HEK293T (cell line): ENCODE measurements at regions not wholly inside any gene's neighbourhood (a gene's known extent, or its start where the extent isn't known, plus 50 kb on each side); places are given as distances from the start of the nearest gene placed in this dataset.
A peak's percentile ranks its signal among the peaks of the same experiment; 100 is the strongest.

Experiments
- CTCF ChIA-PET: fragments of 350-600 bp; formaldehyde crosslinking; extraction: SDS; loops from one replicate; lab custom pipeline; 2021; ENCODE audit warnings: antibody characterized with exemption, inconsistent platforms; lab: Yijun Ruan, JAX
- POLR2A ChIA-PET: fragments of 350-600 bp; formaldehyde crosslinking; extraction: SDS; loops from one replicate; lab custom pipeline; 2020; ENCODE audit warnings: antibody characterized with exemption, inconsistent platforms; lab: Yijun Ruan, JAX
- DNase-seq: peaks from one replicate; pipeline ENCODE4 v3.0.0; 2012; ENCODE audit warnings: mixed read lengths; ENCODE audit errors: extremely low spot score
- ARNT ChIP-seq: fragments of 450-650 bp; IDR thresholded peaks from 2 replicates; pipeline ENCODE4 v1.6.1; 2017; ENCODE audit warnings: mild to moderate bottlenecking
- BHLHE40 ChIP-seq: fragments of 450-650 bp; IDR thresholded peaks from 2 replicates; pipeline ENCODE4 v1.6.1; 2016; ENCODE audit warnings: mild to moderate bottlenecking, moderate library complexity, borderline replicate concordance
- CTBP1 ChIP-seq: fragments of 450-650 bp; IDR thresholded peaks from 2 replicates; pipeline ENCODE4 v1.6.1; 2016; ENCODE audit warnings: borderline replicate concordance
- ELF4 ChIP-seq: fragments of 450-650 bp; IDR thresholded peaks from 2 replicates; pipeline ENCODE4 v1.6.1; 2017; ENCODE audit warnings: antibody characterized with exemption
- FOXA1 ChIP-seq: fragments of 450-650 bp; IDR thresholded peaks from 2 replicates; pipeline ENCODE4 v1.6.1; 2016; ENCODE audit warnings: mild to moderate bottlenecking
- FOXK2 ChIP-seq: fragments of 450-650 bp; IDR thresholded peaks from 2 replicates; pipeline ENCODE4 v1.6.1; 2016; ENCODE audit warnings: mild to moderate bottlenecking
- FOXM1 ChIP-seq: fragments of 450-650 bp; IDR thresholded peaks from 2 replicates; pipeline ENCODE4 v1.6.1; 2017; ENCODE audit warnings: mild to moderate bottlenecking, borderline replicate concordance
- HDGF ChIP-seq: fragments of 450-650 bp; IDR thresholded peaks from 2 replicates; pipeline ENCODE4 v1.6.1; 2017; ENCODE audit warnings: antibody characterized with exemption, borderline replicate concordance
- L3MBTL2 ChIP-seq: fragments of 450-650 bp; conservative IDR thresholded peaks from 2 replicates; pipeline ENCODE4 v1.6.1; 2016; ENCODE audit warnings: mild to moderate bottlenecking
- LEF1 ChIP-seq: fragments of 450-650 bp; IDR thresholded peaks from 2 replicates; pipeline ENCODE4 v1.6.1; 2017; ENCODE audit warnings: mild to moderate bottlenecking, borderline replicate concordance
- NFRKB ChIP-seq: fragments of 450-650 bp; IDR thresholded peaks from 2 replicates; pipeline ENCODE4 v1.6.1; 2016; ENCODE audit warnings: mild to moderate bottlenecking, moderate library complexity
- SP1 ChIP-seq: fragments of 450-650 bp; IDR thresholded peaks from 2 replicates; pipeline ENCODE4 v1.6.1; 2017
- SUZ12 ChIP-seq: fragments of 450-650 bp; IDR thresholded peaks from 2 replicates; pipeline ENCODE4 v1.6.1; 2016; ENCODE audit warnings: mild to moderate bottlenecking
- TARDBP ChIP-seq: fragments of 450-650 bp; IDR thresholded peaks from 2 replicates; pipeline ENCODE4 v1.6.1; 2016
- ZNF384 ChIP-seq: fragments of 450-650 bp; IDR thresholded peaks from 2 replicates; pipeline ENCODE4 v1.6.1; 2016
- TF ChIP-seq, protein P1 (sequence below): fragments of 450-650 bp; IDR thresholded peaks from 2 replicates; pipeline ENCODE4 v1.6.1; 2016

DNA sequence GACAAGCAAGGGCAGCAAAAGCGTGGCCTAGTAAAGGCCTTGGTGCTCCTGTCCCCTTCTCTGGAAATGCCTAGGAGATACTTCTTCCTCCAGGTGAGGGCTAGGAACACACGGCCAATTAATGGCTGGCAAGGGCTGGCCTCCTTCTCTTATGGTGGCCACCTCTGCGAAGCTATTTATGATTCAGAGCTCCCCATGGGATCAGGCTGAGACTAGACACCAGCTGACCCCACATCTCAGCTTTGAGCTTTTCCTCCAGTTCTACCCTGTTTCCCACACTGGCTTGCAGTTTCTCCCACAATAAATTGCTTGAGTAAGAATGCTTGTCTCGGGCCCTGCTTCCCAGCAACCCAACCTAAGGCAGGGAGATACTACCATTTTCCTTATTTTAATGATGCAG, 53.7 kb downstream of the CAMK2N1 start:
- no peak for TF ChIP-seq NFRKB
- TF ChIP-seq FOXM1: no peak
- TF ChIP-seq CTBP1: no peak
- TF ChIP-seq ELF4: no peak
- no peak for TF ChIP-seq FOXK2
- TF ChIP-seq BHLHE40: no peak
- TF ChIP-seq FOXA1: no peak
- no peak for TF ChIP-seq LEF1
- TF ChIP-seq TARDBP: no peak
- TF ChIP-seq, protein P1, sequence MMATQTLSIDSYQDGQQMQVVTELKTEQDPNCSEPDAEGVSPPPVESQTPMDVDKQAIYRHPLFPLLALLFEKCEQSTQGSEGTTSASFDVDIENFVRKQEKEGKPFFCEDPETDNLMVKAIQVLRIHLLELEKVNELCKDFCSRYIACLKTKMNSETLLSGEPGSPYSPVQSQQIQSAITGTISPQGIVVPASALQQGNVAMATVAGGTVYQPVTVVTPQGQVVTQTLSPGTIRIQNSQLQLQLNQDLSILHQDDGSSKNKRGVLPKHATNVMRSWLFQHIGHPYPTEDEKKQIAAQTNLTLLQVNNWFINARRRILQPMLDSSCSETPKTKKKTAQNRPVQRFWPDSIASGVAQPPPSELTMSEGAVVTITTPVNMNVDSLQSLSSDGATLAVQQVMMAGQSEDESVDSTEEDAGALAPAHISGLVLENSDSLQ: no peak
- no peak for TF ChIP-seq SP1
- TF ChIP-seq SUZ12: no peak
- no peak for TF ChIP-seq ARNT
- TF ChIP-seq HDGF: no peak
- no peak for TF ChIP-seq L3MBTL2
- TF ChIP-seq ZNF384: no peak
- DNase-seq: no peak
- CTCF ChIA-PET: interaction anchor here (0.7 to 0.8 kb wide), 2 partner anchors 14 to 23 kb away, joined by 3 read pairs; no protein-coding TSS in a partner anchor

GRCh38 chr1:20431176-20431460, 54.9 kb downstream of the CAMK2N1 start:
- CTCF ChIA-PET: interaction anchor here (0.5 to 1.6 kb wide), 9 partner anchors 8 to 279 kb away, joined by 3 to 9 read pairs (median 4); no protein-coding TSS in a partner anchor

More for the DNA sequence above, 53.7 kb downstream of the CAMK2N1 start:
- POLR2A ChIA-PET: no interaction called here

DNA sequence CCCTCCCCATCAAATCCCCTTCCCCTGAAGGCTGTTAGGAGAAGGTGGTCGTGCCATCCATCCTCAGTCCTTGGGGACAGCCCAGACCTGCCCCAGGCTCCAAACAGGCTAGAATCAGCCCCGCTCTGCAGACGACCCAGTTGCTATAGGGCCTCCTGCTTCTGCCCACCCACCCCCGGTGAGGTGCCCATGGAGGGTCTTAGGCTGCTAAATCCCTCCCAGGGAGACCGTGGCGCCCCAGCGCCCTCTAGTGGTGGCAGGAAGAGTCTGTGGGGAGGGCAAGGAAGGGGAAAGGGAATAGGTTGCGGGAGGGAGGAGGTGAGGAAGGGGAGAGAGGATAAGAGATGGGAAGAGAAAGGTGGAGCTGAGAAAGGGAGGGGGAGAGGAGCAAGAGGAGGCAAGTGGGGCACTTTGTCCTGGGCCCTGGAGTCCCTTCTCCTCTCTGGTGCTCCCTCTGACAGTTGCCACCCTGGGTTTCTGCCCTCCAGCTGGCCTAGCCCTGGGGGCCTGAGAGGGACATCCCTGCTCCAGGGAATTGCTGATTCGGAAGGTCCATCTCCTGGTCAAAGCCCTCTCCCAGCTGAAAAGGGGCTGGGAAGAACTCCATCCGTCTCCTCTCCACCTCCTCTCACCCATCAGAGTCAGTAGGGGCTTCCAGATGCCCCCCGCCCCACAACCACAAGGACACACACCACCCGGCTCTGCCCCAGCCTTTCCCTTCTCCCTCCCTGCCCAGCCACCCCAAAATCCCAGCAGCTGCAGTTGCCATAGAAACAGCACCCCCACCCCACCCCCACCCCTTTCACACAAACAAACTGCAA, 55.4 kb downstream of the CAMK2N1 start:
- ChIA-PET CTCF (interaction anchor here (0.5 to 1.6 kb wide), 10 partner anchors 9 to 278 kb away, joined by 3 to 9 read pairs (median 4); no protein-coding TSS in a partner anchor), POLR2A (no interaction called here)
- peak; percentile 68 for DNase-seq
- TF ChIP-seq FOXA1 (no peak), ELF4 (no peak), FOXK2 (no peak), HDGF (no peak), LEF1 (no peak)

More at GRCh38 chr1:20431176-20431460, 54.9 kb downstream of the CAMK2N1 start:
- TF ChIP-seq FOXK2 (no peak), ARNT (no peak), LEF1 (no peak)
- POLR2A ChIA-PET: no interaction called here
- no peak for DNase-seq

DNA sequence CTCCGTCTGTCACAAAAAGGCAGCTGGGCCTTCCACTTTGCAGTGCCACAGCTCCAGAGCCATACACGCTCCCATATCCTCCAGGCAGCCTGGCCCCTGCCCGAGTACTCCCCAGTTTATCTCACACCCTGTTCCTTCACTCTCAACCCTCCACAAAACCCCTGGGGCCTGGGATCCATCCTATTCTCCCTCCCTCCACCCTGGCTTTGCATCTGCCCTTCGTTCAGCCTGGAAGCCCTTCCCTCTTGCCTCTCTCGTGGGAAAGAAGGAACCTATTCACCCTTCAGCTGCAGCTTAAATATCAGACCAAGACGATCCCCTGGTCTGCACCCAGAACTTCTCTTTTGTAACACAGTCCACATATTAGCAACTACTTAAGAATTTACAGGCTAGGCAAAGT, 56.7 kb downstream of the CAMK2N1 start:
- TF ChIP-seq TARDBP: no peak
- TF ChIP-seq L3MBTL2: no peak
- TF ChIP-seq SUZ12: no peak
- TF ChIP-seq ZNF384: no peak
- no peak for TF ChIP-seq FOXM1
- TF ChIP-seq ELF4: no peak
- CTCF ChIA-PET: interaction anchor here (0.6 to 1.4 kb wide), 2 partner anchors 67 to 217 kb away, joined by 3 to 7 read pairs; no protein-coding TSS in a partner anchor
- DNase-seq: no peak
- POLR2A ChIA-PET: no interaction called here

DNA sequence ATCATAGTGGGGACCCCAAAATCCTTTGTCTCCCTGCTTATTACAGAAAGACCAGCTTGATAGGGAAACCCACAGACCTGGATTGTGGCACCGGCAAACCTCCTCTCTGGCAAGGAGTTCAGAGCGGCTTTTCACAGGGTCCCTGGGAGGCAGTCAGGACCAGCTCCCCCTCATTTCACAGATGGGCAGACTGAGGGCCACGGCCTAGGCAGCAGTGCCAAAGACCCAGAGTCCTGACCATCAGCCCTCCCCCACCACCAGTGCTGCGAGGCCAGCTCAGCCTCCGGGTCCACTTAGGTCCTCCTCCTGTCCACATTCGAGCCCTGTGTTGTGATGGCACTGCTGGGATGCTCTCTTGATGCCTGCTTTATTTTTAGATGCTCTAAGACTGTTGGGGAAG, 57.2 kb downstream of the CAMK2N1 start:
- DNase-seq: no peak
- ChIA-PET POLR2A (no interaction called here), CTCF (interaction anchor here (0.6 to 1.4 kb wide), 3 partner anchors 67 to 216 kb away, joined by 3 to 7 read pairs (median 4); no protein-coding TSS in a partner anchor)
- TF ChIP-seq CTBP1 (no peak), TARDBP (no peak), HDGF (no peak), FOXM1 (no peak), L3MBTL2 (no peak), LEF1 (no peak), SP1 (no peak), FOXA1 (no peak), FOXK2 (no peak), ZNF384 (no peak), SUZ12 (no peak)
- TF ChIP-seq, protein P1: no peak

- CTCF ChIA-PET: interaction anchor here (0.8 kb wide), 1 partner anchor 49 kb away, joined by 3 read pairs; no protein-coding TSS in a partner anchor
- no peak for TF ChIP-seq SUZ12
- TF ChIP-seq BHLHE40: no peak
- TF ChIP-seq FOXM1: no peak
- TF ChIP-seq L3MBTL2: no peak
- no peak for TF ChIP-seq NFRKB
- TF ChIP-seq TARDBP: no peak
- TF ChIP-seq, protein P1: no peak
- no peak for TF ChIP-seq ZNF384
- no peak for TF ChIP-seq LEF1
- no peak for TF ChIP-seq FOXA1
- no peak for TF ChIP-seq FOXK2
- no peak for TF ChIP-seq ELF4
- no peak for TF ChIP-seq HDGF
- TF ChIP-seq CTBP1: no peak
- TF ChIP-seq ARNT: no peak
- no peak for TF ChIP-seq SP1
- DNase-seq: no peak
Observed at GRCh38 chr1:20426923-20427322, 59.1 kb downstream of the CAMK2N1 start.

More at GRCh38 chr1:20426923-20427322, 59.1 kb downstream of the CAMK2N1 start:
- POLR2A ChIA-PET: no interaction called here
